ENCODE measurements at regions not wholly inside any gene's neighbourhood (a gene's known extent, or its start where the extent isn't known, plus 50 kb on each side); places are given as distances from the start of the nearest gene placed in this dataset.

- Histone ChIP-seq H3K9me3 (replicated peaks) (0 out of 2 replicates have a peak, but pooled peaks cover 3% of the 10 kb centered on the region), H3K4me1 (no peaks in the 10 kb centered on the region), H3K27me3 (no peaks in the 10 kb centered on the region; the same call in 1 of the 2 replicates), H3K4me3 (no peak overlapping the region), H3K27ac (no peak overlapping the region), H3K36me3 (no peaks in the 10 kb centered on the region)
- no peak for DNase-seq
Observed at GRCh38 chr11:38060136-38060535, 1462.1 kb upstream of the RAG2 start.

GRCh38 chr11:38046571-38047135 lies 1448.6 kb upstream of the RAG2 start:
- Histone ChIP-seq H3K9me3 (replicated peaks) (no peaks in the 10 kb centered on the region), H3K27me3 (no peaks in the 10 kb centered on the region), H3K27ac (no peak overlapping the region), H3K36me3 (no peaks in the 10 kb centered on the region), H3K4me1 (no peaks in the 10 kb centered on the region), H3K4me3 (no peak overlapping the region)
- no peak for DNase-seq

GRCh38 chr11:38043060-38043459 lies 1445.0 kb upstream of the RAG2 start:
- no peak for DNase-seq
- H3K4me1 ChIP-seq: no peaks in the 10 kb centered on the region
- H3K36me3 ChIP-seq: no peaks in the 10 kb centered on the region
- H3K9me3 ChIP-seq (replicated peaks): no peaks in the 10 kb centered on the region
- H3K27me3 ChIP-seq: no peaks in the 10 kb centered on the region
- no peak overlapping the region for H3K27ac ChIP-seq
- H3K4me3 ChIP-seq: no peak overlapping the region

- Histone ChIP-seq H3K27me3 (no peaks in the 10 kb centered on the region; the same call in 1 of the 2 replicates), H3K9me3 (replicated peaks) (no peaks in the 10 kb centered on the region), H3K27ac (no peak overlapping the region), H3K4me3 (no peak overlapping the region), H3K4me1 (no peaks in the 10 kb centered on the region), H3K36me3 (no peaks in the 10 kb centered on the region)
- no peak for DNase-seq
Observed at GRCh38 chr11:38038777-38039176, 1440.7 kb upstream of the RAG2 start.

- Histone ChIP-seq H3K4me3 (no peak overlapping the region), H3K36me3 (no peaks in the 10 kb centered on the region), H3K27ac (no peak overlapping the region), H3K27me3 (0 out of 2 replicates have a peak, but pooled peaks cover 1% of the 10 kb centered on the region), H3K4me1 (no peaks in the 10 kb centered on the region), H3K9me3 (replicated peaks) (no peaks in the 10 kb centered on the region)
- peak; percentile 8 to 13 for DNase-seq
Observed at GRCh38 chr11:38019072-38019775, 1421.2 kb upstream of the RAG2 start.

GRCh38 chr11:38014405-38014804 lies 1416.4 kb upstream of the RAG2 start:
- H3K27me3 ChIP-seq: peaks cover 2% of the 10 kb centered on the region; the same call in 1 of the 2 replicates
- no peak overlapping the region for H3K4me3 ChIP-seq
- DNase-seq: no peak

GRCh38 chr11:38013157-38013556 lies 1415.1 kb upstream of the RAG2 start:
- H3K4me1 ChIP-seq: no peaks in the 10 kb centered on the region
- no peak overlapping the region for H3K4me3 ChIP-seq
- DNase-seq: no peak

More at GRCh38 chr11:38014405-38014804, 1416.4 kb upstream of the RAG2 start:
- H3K27ac ChIP-seq: no peak overlapping the region
- H3K36me3 ChIP-seq: no peaks in the 10 kb centered on the region
- no peaks in the 10 kb centered on the region for H3K9me3 ChIP-seq (replicated peaks)
- H3K4me1 ChIP-seq: no peaks in the 10 kb centered on the region

GRCh38 chr11:38011496-38011895 lies 1413.5 kb upstream of the RAG2 start:
- Histone ChIP-seq H3K4me1 (no peaks in the 10 kb centered on the region), H3K36me3 (no peaks in the 10 kb centered on the region), H3K27me3 (peaks cover 2% of the 10 kb centered on the region; the same call in 1 of the 2 replicates), H3K27ac (no peak overlapping the region), H3K4me3 (no peak overlapping the region), H3K9me3 (replicated peaks) (no peaks in the 10 kb centered on the region; the same call in 1 of the 2 replicates)
- DNase-seq: no peak

More at GRCh38 chr11:38013157-38013556, 1415.1 kb upstream of the RAG2 start:
- Histone ChIP-seq H3K36me3 (no peaks in the 10 kb centered on the region), H3K27me3 (peaks cover 2% of the 10 kb centered on the region; the same call in 1 of the 2 replicates), H3K27ac (no peak overlapping the region), H3K9me3 (replicated peaks) (no peaks in the 10 kb centered on the region)

- DNase-seq: no peak
- no peaks in the 10 kb centered on the region for H3K4me1 ChIP-seq
- H3K9me3 ChIP-seq (replicated peaks): no peaks in the 10 kb centered on the region; the same call in 1 of the 2 replicates
- peaks cover 2% of the 10 kb centered on the region; the same call in 1 of the 2 replicates for H3K27me3 ChIP-seq
- H3K27ac ChIP-seq: no peak overlapping the region
- H3K36me3 ChIP-seq: no peaks in the 10 kb centered on the region
- no peak overlapping the region for H3K4me3 ChIP-seq
Observed at GRCh38 chr11:38009932-38010331, 1411.9 kb upstream of the RAG2 start.

- no peak for DNase-seq
- Histone ChIP-seq H3K4me3 (no peak overlapping the region), H3K9me3 (replicated peaks) (no peaks in the 10 kb centered on the region; the same call in 1 of the 2 replicates), H3K27ac (no peak overlapping the region), H3K27me3 (no peaks in the 10 kb centered on the region), H3K4me1 (no peaks in the 10 kb centered on the region), H3K36me3 (no peaks in the 10 kb centered on the region)
Observed at GRCh38 chr11:38006466-38006865, 1408.4 kb upstream of the RAG2 start.

- H3K9me3 ChIP-seq (replicated peaks): no peaks in the 10 kb centered on the region; the same call in 1 of the 2 replicates
- no peak for DNase-seq
- H3K27ac ChIP-seq: no peak overlapping the region
Observed at GRCh38 chr11:38005597-38005996, 1407.6 kb upstream of the RAG2 start.

GRCh38 chr11:37999171-37999570 lies 1401.1 kb upstream of the RAG2 start:
- no peak overlapping the region for H3K4me3 ChIP-seq
- H3K36me3 ChIP-seq: no peaks in the 10 kb centered on the region
- H3K4me1 ChIP-seq: no peaks in the 10 kb centered on the region
- no peaks in the 10 kb centered on the region for H3K9me3 ChIP-seq (replicated peaks)
- DNase-seq: no peak
- H3K27me3 ChIP-seq: no peaks in the 10 kb centered on the region
- H3K27ac ChIP-seq: no peak overlapping the region

More at GRCh38 chr11:38005597-38005996, 1407.6 kb upstream of the RAG2 start:
- Histone ChIP-seq H3K36me3 (no peaks in the 10 kb centered on the region), H3K4me1 (no peaks in the 10 kb centered on the region), H3K27me3 (no peaks in the 10 kb centered on the region), H3K4me3 (no peak overlapping the region)

GRCh38 chr11:37995886-37996285 lies 1397.8 kb upstream of the RAG2 start:
- no peak for DNase-seq
- Histone ChIP-seq H3K36me3 (no peaks in the 10 kb centered on the region), H3K27me3 (no peaks in the 10 kb centered on the region), H3K4me1 (no peaks in the 10 kb centered on the region), H3K9me3 (replicated peaks) (no peaks in the 10 kb centered on the region), H3K27ac (no peak overlapping the region), H3K4me3 (no peak overlapping the region)

- DNase-seq: peak in 1 of 2 experiments; percentile 9
- H3K4me3 ChIP-seq: no peak overlapping the region
- H3K27me3 ChIP-seq: no peaks in the 10 kb centered on the region
- no peak overlapping the region for H3K27ac ChIP-seq
- H3K9me3 ChIP-seq (replicated peaks): no peaks in the 10 kb centered on the region
- H3K36me3 ChIP-seq: no peaks in the 10 kb centered on the region
- H3K4me1 ChIP-seq: no peaks in the 10 kb centered on the region
Observed at GRCh38 chr11:37988031-37988430, 1390.0 kb upstream of the RAG2 start.

- no peak overlapping the region for H3K27ac ChIP-seq
- H3K36me3 ChIP-seq: no peaks in the 10 kb centered on the region
- no peak overlapping the region for H3K4me3 ChIP-seq
- H3K27me3 ChIP-seq: no peaks in the 10 kb centered on the region
- H3K9me3 ChIP-seq (replicated peaks): no peaks in the 10 kb centered on the region
- no peaks in the 10 kb centered on the region for H3K4me1 ChIP-seq
- no peak for DNase-seq
Observed at GRCh38 chr11:37984991-37985390, 1387.0 kb upstream of the RAG2 start.

Data from SJCRH30 (cell line).